NCI-H510A (cell line): ENCODE measurements at regions not wholly inside any gene's neighbourhood (a gene's known extent, or its start where the extent isn't known, plus 50 kb on each side); places are given as distances from the start of the nearest gene placed in this dataset.
"Not testable (repeated sequence)": the region's sequence is repeated elsewhere in the genome, so short reads cannot be mapped to it uniquely, and the experiment has no call there.

Source experiments
- DNase-seq: peaks from one replicate; lab custom pipeline; 2025; lab: John Stamatoyannopoulos, UW

DNA sequence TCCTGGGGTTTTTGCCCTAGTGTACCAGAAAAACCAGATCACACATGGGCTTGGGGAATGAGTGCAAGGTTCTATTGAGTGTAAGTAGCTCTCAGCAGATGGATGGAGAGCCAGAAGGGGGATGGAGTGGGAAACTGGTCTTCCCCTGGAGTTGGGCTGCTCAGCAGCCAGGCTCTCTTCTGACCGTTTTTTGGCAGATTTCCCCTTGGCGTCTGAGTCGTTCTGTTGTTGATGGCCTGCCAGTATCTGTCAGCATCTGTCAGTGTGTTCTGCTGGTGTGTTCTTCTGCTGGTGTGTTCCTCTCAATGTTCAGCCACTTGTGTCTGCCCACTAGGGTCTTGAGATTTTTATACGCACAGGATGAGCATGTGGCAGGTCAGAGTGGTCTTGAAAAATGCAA is 633.9 kb upstream of the CPEB2 start:
- no peak for DNase-seq

DNA sequence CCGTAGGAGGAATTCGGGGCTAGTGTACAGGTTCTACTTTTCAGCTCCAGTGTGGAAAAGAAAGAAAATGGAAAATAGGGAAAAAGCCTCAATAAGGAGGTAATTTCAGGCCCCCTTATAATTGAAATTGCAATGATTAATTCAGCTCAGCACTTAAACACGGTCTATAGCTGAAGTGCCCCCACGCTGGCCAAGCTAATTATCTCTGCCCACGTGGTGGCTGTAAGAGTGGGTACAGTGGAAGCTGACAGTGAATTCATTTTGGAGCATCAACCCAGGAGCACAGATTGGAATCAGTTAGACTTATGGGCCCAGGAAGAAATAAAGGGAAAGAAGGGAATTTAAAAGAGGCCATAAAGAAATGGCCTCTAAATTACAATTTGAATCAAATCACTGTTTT is 631.1 kb upstream of the CPEB2 start:
- DNase-seq, result no peak

DNA sequence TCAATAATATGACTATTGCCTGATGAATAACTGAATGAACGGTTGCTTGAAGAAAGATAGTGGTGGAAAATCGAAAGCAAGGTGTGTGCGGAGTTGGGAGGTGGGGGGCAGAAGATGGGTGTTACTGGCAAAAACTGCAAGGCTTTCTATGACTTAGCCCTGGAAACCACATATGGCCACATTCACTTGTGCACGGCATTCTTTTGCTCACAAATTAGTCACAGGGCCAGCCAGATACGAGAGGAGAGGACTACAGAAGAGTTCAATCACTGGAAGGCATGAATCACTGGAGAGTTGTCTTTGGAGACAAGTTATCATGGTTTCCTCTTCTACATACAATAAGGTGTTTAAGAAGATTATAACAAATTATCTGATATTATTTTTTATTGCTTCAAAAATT is 626.5 kb upstream of the CPEB2 start:
- DNase-seq, result no peak

DNA sequence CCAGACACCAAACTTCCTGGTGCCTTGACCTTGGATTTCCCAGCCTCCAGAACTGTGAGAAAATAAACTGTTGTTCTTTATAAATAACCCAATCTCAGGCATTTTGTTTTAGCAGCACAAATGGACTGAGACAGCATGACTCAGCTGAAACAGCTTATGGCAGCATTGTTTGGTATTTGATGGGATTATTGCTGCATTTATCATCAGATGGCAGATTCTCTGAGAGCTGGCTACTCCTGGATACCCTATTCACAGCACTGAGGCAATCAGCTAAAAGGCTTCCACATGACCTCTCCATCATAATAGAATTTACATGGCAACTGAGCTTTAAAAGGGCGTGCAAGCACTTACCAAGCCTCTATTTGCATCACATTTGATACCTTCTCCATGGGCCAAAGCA is 623.1 kb upstream of the CPEB2 start:
- DNase-seq, result no peak

DNA sequence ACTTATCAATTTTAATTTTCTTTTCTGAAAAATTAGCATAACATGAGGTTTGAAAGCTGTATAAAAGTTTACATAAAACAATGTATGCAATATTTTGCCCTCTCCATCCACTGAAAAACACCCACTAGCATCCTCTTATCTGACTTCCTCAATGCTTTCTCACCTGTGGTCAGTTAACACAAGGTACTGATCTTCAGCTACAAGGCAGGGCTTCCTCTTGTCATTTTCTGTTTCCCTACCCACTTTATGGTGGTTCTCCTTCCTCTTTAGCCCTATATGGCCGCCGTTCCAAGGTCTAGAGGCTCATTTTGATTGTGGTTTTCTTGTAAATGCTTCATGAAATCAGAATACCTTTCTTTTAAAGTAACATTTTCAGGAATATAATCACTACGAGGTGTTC is 618.6 kb upstream of the CPEB2 start:
- no peak for DNase-seq

DNA sequence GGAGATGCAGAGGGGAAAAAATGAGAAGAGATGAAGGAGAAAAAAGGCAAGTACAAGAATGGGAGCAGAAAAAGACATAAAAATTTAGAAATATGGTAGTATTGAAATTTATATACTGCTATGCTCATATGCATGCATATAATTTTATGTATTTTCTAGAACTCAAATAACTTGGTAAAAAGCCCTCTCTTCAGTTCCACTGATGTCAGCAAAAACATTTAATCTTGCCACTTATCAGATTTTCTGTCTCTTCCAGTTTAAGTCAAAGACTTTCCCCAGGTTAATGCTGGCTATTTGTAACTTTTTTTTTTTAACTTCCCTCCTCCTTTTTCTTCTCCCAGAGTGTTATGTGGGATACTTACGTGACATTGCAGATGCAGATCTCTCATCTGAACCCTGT is 617.5 kb upstream of the CPEB2 start:
- no peak for DNase-seq

DNA sequence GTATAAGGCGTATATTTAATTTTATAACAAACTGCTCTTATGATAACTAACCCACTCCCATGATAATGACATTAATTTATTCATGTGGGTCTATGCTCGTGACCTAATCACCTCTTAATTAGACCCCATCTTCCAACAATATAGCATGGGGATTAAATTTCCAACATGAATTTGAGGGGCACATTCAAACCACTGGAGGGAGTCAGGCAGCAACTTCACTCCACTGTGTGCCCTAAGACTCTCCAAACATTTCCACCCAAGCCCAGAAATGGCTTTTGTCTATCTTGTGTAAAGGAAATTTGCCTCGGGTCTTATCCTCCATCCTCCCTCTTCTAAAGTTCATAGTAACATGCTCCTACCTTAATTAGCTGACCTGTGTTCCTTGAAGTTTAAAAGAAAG is 616.1 kb upstream of the CPEB2 start:
- no peak for DNase-seq

DNA sequence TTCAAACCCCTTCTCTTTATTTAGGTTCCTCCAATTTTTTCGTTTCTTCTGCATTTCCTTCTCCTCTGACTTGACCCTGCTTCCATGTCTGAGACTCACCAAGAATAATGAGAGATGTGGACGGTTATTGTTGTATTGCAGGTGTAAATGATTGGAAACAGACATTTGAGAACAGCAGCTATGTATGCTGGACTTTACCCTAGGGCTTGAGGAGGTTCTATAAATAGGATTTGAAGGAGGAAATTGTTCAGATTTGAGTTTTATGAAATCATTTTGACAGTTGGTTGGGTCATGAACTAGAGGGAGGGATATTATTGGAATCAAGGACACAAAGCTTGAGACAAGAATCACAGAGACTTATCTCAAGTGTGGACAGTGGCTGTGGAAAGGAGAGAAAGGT is 614.6 kb upstream of the CPEB2 start:
- no peak for DNase-seq

DNA sequence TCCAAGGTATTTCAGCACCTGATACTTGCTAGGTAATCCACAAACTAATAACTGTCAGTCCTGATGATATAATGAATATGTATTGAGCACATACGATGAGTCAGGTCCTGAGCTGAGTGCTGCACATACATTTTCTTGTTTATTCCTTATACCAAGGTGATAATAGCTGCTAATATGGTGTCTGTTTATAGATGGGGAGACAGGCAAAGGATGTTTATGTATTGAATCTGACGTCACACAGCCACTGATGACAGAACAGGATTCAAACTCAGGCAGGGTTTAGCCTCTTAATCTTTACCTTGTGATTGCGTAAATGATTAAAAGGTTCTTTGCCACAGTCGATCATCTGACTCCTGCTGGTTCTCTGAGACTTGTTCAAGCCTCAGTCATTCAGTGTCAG is 609.9 kb upstream of the CPEB2 start:
- DNase-seq, result no peak

DNA sequence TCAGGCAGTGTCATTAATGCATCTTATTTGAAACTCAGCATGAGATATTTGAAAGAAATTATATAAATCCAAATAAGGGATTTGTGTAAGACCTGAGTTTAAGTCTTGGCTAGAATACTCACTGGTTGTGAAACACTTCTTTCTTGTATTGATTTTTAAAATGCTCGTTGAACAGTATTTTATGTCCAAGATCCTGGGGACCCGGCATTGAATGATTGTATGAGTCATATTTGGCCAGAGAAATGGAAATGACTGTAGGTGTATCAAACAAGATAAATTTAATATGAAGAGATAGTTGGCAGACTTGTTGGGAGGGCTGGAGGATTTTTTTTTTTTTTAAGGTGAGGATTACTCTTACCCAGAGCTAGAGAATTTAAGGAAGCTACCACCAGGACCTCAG is 606.1 kb upstream of the CPEB2 start:
- DNase-seq, result no peak

DNA sequence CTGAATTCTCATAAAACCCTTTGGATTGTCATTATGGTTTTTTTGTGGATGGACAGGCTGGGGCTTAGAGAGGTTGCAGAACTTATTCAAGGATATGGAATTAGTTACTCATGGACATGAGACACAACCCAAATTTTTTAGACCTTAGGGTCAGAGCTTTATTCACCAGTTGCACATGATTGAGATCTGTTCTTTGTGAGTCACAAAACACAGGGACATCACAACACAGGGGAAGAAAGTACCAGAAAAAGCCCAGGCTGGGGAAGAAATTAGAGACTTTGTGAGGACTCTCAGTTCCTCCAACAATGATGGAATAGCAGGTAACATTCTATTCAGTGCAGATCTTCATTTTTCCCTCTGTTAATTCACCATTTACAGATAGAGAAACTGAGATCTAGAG is 602.4 kb upstream of the CPEB2 start:
- DNase-seq, result no peak

DNA sequence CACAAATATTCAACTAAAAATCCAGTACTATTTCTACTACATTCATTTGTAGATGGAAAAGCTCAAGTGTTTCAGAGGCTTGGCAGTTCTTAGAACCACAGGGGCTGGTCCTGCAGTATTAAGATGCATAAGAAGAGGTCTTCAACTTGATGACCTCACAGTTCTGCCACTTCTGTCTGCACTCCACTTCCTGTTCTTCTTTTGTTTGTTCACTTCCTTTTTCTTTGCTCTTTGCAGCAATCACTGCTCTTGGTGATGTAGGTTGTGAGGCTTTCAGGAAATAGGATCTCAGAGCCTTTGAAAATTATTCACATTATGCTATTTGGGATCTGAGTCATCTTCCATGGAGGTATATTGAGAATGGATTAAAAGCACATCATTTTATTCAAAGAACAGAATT is 602.0 kb upstream of the CPEB2 start:
- no peak for DNase-seq

DNA sequence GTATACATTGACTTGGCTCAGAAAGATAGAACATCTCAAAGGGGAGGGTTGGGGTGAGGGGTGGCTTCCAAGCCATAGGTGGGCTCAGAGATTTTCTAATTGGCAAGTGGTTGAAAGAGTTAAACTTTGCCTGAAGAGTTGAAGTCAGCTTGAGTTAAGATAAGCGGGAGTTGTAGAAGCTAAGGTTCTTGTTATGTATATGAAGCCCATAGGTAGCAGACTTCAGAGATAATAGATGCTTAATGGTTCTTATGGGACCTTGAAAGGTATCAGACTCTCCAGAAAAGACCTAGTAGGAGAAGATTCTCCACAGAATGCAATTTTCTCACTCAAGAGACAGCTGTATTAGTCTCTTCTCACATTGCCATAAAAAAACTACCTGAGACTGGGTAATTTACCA is 599.1 kb upstream of the CPEB2 start:
- no peak for DNase-seq

DNA sequence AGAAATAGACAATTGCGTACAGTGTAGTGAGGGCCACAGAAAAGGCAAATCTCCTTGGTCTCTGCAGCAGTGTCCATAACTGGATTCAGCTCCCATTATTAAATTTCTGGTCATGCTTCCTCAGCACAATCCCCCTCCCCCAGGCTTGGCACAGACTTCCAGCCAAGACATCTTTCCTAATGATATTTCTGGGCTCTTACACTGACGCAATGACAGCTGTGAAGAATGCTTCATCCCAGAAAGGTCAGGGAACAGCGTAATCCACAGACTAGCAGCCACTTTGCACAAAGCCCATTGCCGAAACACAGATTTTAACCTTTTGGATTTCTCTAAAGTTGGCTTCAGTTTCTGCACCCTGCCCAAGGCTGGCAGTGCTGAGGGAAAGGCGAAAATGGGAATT is 597.6 kb upstream of the CPEB2 start:
- no peak for DNase-seq

DNA sequence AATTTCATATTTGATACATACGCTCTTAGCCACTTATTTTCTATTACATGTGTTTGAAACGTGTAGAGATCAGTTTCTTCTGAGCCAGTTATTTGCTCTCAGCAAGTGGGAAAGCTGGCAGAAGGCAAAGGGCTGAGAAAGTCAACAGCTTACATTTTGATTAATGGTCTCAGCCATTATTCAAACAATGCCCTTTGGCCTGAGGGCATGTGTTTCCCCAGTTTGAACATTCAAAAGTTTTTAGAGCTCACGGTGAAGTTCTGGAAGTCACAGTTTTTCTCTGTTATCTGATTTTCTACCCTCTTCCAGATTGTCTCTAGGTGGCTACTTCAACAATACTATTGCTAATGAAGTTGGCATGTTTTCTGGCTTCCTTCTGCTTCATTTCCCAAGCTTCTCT is 591.8 kb upstream of the CPEB2 start:
- peak; percentile 0 for DNase-seq

DNA sequence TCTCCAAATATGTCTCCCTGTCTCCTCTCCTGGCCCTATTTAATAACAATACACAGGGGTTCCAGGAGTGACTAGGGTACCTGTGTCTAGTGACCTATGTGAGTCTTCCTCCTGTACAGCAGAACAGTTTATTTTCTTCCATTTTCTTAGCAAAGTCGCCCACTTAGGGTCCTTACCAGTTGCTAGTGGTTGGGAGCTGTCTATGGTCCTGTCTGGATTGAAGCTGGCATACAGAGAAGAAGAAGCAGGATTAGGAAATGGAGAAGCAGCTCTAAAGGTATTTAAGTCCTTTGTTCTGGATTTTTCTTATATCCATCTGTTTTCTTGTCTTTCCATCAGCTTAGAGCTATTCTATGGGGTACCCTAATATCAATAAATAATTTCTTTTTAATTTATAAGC is 587.1 kb upstream of the CPEB2 start:
- no peak for DNase-seq

DNA sequence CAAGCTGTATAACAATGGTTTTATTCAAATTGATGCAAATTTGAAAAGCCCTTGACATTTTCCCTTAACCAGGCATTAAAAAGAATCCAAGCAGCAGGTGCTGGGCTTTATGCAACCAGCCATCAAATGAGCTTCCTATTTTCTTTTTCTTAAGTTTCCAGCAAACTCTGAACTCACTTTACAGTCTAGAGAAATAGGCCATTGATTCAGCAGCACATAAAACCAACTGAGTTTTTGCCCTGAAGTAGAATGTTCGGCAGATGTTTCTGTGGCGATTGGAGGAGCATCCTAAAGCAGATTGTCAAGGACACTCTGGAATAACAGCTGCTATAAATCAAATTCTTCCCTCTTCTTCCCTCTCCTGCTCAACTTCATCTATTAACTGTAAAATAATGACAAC is 582.8 kb upstream of the CPEB2 start:
- no peak for DNase-seq

DNA sequence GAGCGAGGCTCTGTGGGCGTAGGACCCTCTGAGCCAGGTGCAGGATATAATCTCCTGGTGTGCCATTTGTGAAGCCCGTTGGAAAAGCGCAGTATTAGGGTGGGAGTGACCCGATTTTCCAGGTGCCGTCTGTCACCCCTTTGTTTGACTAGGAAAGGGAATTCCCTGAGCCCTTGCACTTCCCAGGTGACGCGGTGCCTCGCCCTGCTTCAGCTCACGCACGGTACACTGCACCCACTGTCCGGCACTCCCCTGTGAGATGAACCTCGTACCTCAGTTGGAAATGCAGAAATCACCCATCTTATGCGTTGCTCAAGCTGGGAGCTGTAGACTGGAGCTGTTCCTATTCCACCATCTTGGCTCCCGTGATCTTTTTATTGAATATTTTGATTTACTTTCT is 576.0 kb upstream of the CPEB2 start:
- DNase-seq, result not testable (repeated sequence)

DNA sequence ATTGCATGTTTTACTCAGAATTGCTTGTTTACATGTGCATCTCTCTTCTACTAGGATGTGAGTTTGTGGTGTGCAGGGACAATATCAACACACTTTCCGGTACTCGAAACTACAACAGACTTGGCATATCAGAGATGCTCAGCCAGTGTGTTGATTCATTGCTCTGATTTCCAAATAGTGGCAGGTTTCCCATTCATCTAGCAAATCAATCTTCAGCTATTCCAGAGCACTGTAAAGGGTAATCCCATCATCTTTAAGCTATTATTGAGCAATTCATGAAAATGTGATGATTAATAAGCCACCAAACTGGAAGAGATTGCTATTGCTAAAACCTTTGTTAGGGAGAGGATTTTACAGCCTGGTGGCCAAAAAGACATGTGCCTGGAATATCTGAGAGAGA is 574.2 kb upstream of the CPEB2 start:
- DNase-seq, result no peak

DNA sequence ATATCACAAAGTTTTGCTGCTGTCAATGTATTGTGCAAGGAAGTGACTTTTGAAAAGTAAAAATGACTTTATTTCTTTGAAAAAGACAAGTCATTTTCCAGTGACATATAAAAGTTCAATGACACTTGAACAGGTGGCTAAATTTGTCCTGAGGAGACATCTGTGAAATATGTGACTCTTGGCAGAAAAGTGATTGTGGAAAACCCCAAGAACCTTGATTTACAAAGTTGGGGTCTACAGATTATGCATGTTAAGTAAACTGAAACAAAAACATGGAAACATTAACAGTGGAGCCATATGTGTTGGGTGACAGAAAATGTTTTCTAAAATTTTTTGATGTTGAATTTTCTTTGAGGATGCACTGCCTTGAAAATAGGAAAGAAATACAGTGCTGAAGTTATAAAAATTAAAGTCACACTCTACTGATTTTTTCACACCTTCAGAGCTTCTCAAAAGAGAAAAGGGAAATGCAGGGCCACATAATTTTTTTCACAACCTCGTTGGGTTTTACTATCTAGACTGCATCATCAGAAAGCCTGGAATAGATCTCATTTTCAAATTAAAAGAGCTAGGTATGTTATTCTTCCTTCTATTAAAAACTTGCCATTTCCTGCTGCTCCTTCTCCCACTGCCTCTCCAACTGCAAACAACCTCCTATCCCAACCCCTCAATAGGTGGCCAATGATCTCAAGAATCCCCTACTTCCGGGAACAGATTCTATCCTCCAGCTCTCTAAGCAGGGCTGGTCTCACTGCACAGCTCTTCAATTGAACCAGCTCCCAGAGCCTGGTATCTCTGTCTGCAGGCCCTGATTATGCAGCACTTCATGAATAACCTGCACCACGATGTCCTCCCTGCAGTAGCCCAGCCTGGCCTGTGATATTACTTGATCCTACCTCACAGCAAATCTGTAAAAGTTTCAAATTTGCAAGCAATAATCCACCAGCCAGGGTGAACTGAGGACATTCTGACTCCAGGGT is 570.8 kb upstream of the CPEB2 start:
- no peak for DNase-seq

DNA sequence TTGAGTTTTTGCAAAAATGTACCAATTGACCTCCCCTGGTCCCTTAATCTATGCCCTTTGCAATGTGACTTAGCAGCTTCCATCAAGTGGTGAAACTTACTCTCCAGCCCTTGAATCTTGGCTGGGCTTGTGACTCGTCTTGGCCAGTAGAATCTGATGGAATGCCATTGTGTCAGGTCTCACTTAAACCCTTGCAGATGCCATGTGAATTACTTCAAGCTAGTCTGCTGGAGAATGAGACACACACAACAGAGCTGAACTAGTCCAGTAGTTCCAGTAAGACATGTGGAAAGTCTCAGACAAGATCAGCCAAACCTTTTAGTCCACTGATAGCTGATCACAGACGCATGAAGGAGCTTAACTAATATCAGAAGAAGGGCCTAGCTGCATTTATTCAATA is 567.8 kb upstream of the CPEB2 start:
- no peak for DNase-seq

DNA sequence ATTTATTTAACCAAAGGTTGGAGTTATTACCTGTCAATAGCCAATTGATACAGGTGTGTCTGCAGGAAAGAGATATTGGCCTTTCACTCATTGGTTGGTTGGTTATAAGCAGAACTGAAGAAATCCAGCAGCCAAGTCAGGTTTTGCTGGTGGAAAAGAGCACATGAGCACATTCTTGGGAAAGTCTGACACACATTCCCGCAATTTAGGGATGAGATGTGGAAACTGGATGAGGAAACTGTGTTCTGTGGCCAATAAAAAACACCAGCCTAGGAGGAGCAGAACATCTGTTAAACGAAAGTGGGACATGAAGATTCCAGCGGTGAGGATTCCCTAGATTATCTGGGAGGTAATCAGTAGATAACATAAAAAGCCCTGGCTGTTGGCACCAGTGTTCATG is 567.4 kb upstream of the CPEB2 start:
- DNase-seq, result no peak

DNA sequence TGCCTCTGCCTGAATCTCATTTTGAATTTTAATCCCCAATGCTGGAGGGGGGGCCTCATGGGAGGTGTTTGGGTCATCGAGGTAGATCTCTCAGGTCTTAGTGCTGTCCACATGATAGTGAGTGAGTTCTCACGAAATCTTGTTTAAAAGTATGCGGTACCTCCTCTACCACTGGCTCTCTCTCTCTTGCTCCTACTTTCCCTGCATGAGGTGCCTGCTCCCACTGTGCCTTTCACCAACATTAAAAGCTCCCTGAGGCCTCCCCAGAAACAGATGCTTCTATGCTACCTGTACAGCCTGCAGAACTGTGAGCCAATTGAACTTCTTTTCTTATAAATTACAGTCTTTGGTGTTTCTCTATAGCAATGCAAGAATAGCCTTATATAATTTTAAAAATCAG is 560.7 kb upstream of the CPEB2 start:
- no peak for DNase-seq

DNA sequence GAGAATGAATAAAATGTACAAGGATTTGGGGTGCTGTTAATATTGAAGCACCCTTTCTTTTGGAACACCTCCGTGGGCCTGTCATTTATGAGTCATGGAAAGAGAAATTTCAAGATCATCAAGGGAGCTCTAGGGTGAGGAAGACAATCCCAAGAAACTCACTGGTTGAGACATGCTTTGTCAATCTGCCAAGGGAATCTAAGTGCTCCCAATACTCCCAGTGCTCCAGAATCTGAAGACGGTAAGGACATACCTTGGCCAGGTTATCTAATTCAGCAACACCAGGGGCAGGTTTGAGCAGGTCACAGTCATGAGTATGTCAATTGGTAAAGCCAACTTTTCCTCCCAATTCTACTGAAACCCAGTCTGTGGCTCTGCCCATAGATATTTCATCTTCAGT is 556.4 kb upstream of the CPEB2 start:
- DNase-seq, result no peak
